Heart left ventricle (tissue), 16 donors: ENCODE measurements at regions not wholly inside any gene's neighbourhood (a gene's known extent, or its start where the extent isn't known, plus 50 kb on each side); places are given as distances from the start of the nearest gene placed in this dataset.

Source experiments
- ATAC-seq, 4 donors: fragments of 200-7000 bp; cut with Tn5 transposase; one replicate each; pipeline ENCODE4 v1.9.1; 2020 to 2022; ENCODE audit warnings: moderate library complexity in 4 of 4, mild to moderate bottlenecking in 3 of 4, moderate number of reproducible peaks in 1 of 4
- DNase-seq, 5 donors: peaks; one replicate each; pipeline ENCODE4 v3.0.0-alpha.2; 2020
- H3K27ac ChIP-seq, 12 donors: fragments of 200-600 bp; sonication (generic) in 4 of 12; one replicate each; pipeline versions ENCODE4 v1.5.0 to v1.8.0; 2016 to 2022; ENCODE audit warnings: mild to moderate bottlenecking in 2 of 12
- H3K27me3 ChIP-seq, 9 donors: fragments of 200-600 bp; sonication (generic) in 2 of 9; one replicate each; pipeline versions ENCODE4 v1.5.1 to v1.8.0; 2016 to 2022; ENCODE audit warnings: mild to moderate bottlenecking in 3 of 9
- H3K36me3 ChIP-seq, 9 donors: fragments of 200-600 bp; sonication (generic) in 2 of 9; one replicate each; pipeline versions ENCODE4 v1.5.0 to v1.8.0; 2018 to 2022; ENCODE audit warnings: mild to moderate bottlenecking in 2 of 9
- H3K4me1 ChIP-seq, 12 donors: fragments of 200-600 bp; sonication (generic) in 4 of 12; one replicate each; pipeline versions ENCODE4 v1.5.0 to v1.8.0; 2016 to 2022; ENCODE audit warnings: mild to moderate bottlenecking in 3 of 12
- H3K4me3 ChIP-seq, 12 donors: fragments of 200-600 bp; sonication (generic) in 4 of 12; one replicate each; pipeline versions ENCODE4 v1.5.0 to v1.8.0; 2017 to 2022; ENCODE audit warnings: mild to moderate bottlenecking in 9 of 12, moderate library complexity in 4 of 12
- H3K9me3 ChIP-seq, 12 donors: fragments of 200-600 bp; sonication (generic) in 4 of 12; one replicate each; pipeline versions ENCODE4 v1.5.0 to v1.8.0; 2016 to 2022; ENCODE audit warnings: mild to moderate bottlenecking in 1 of 12
- CTCF ChIP-seq, 12 donors: fragments of 200-600 bp; sonication (generic) in 4 of 12; IDR thresholded peaks; one replicate each; pipeline versions ENCODE4 v1.5.0 to v1.8.0; 2018 to 2022; ENCODE audit warnings: antibody characterized with exemption in 12 of 12, mild to moderate bottlenecking in 5 of 12
- POLR2A ChIP-seq, 2 donors: fragments of 450-650 bp; IDR thresholded peaks; one replicate each; pipeline ENCODE4 v1.6.1; 2017; ENCODE audit warnings: antibody characterized with exemption in 2 of 2, mild to moderate bottlenecking in 2 of 2, moderate library complexity in 2 of 2
- WGBS, 4 donors: extraction: QIAGEN DNeasy Blood & Tissue Kit in 2 of 4; methylation state at CpG; one replicate each; pipeline versions ENCODE4 v1.1.5 to v1.1.7; 2013 to 2018; 5-methylcytosine and 5-hydroxymethylcytosine counted together
- intact Hi-C, 10 donors: fragments of 100-400 bp; cut with DNase I; formaldehyde crosslinking; loops; one replicate each; pipeline versions ENCODE4 v1.11.1 to v1.14.2; 2022
- donor health status: ischemic (EF 13 %, LVEDD 7.1; RV severe dilation, severe dysfunction).
- donor health status: healthy with polysubstance abuse.
- donor health status: DM: no; HTN: yes; CAD: no.
- donor health status: DM: no; HTN: no; CAD: no.
- donor health status: ischemic (EF 25% LVEDD 6.9; RV normal size, moderate dysfunction).
- donor health status: ischemic (EF 25% LVEDD 5.7; RV mildly dilated, moderate dysfunction).
- donor health status: healthy.
- donor health status: DM: yes; HTN: yes; CAD: no.
- donor health status: ischemic (EF 35%, LVEDD 5.7; RV mildly dilated, moderate dysfunction).
- donor health status: nonischemic (EF 11% LVEDD 7.7; RV severe dilation, severe dysfunction).
- donor health status: DM: yes; HTN: yes; CAD: no.
- donor health status: PGD.
- donor health status: ischemic (EF 29% LVEDD 5.4; RV normal size, mild dysfunction).
- donor health status: nonischemic (EF 23%, LVEDD 6.1; RV moderate dilation, normal function).

- Histone ChIP-seq H3K4me1 (no peaks in the 10 kb centered on the region), H3K9me3 (peaks cover 0 to 8% (median 0%) of the 10 kb centered on the region in 12 donors), H3K27me3 (no peaks in the 10 kb centered on the region), H3K27ac (no peak overlapping the region), H3K4me3 (no peak overlapping the region), H3K36me3 (no peaks in the 10 kb centered on the region)
- ATAC-seq, result no peak
- intact Hi-C loops, result no loop called here
- no peak for DNase-seq
- 91 to 98% (median 93%) methylated on average over 1 of the region's 1 CpG for WGBS, 4 donors
- no peak for TF ChIP-seq CTCF (IDR thresholded peaks at IDR 0.05)
- no peak for TF ChIP-seq POLR2A (IDR thresholded peaks at IDR 0.05)
Measured at GRCh38 chr5:18967637-18968036, 1020.4 kb downstream of the CDH18 start.

GRCh38 chr5:18968966-18969365 lies 1019.0 kb downstream of the CDH18 start:
- TF ChIP-seq CTCF (IDR thresholded peaks at IDR 0.05) (no peak), POLR2A (IDR thresholded peaks at IDR 0.05) (no peak)
- no peaks in the 10 kb centered on the region for H3K4me1 ChIP-seq
- DNase-seq (no peak), ATAC-seq (no peak)
- WGBS, 4 donors, result 80 to 91% (median 84%) methylated on average over 5 to 6 of the region's 6 CpGs
- intact Hi-C loops, result no loop called here
- H3K9me3 ChIP-seq, result peaks cover 0 to 8% (median 0%) of the 10 kb centered on the region in 12 donors
- no peaks in the 10 kb centered on the region for H3K27me3 ChIP-seq
- no peak overlapping the region for H3K27ac ChIP-seq
- no peak overlapping the region for H3K4me3 ChIP-seq
- H3K36me3 ChIP-seq, result no peaks in the 10 kb centered on the region

- intact Hi-C loops, result no loop called here
- no peaks in the 10 kb centered on the region for H3K36me3 ChIP-seq
Measured at GRCh38 chr5:18970000-18970399, 1018.0 kb downstream of the CDH18 start.

GRCh38 chr5:18972177-18972576 lies 1015.8 kb downstream of the CDH18 start:
- no peak for TF ChIP-seq POLR2A (IDR thresholded peaks at IDR 0.05)
- no peak for TF ChIP-seq CTCF (IDR thresholded peaks at IDR 0.05)
- Histone ChIP-seq H3K27ac (no peak overlapping the region), H3K4me1 (no peaks in the 10 kb centered on the region), H3K9me3 (peaks cover 0 to 5% (median 0%) of the 10 kb centered on the region in 12 donors), H3K36me3 (no peaks in the 10 kb centered on the region), H3K4me3 (no peak overlapping the region), H3K27me3 (no peaks in the 10 kb centered on the region)
- no peak for ATAC-seq
- intact Hi-C loops, result no loop called here
- no peak for DNase-seq
- WGBS, 4 donors, result 44 to 58% (median 50%) methylated on average over 3 of the region's 3 CpGs

More at GRCh38 chr5:18970000-18970399, 1018.0 kb downstream of the CDH18 start:
- Histone ChIP-seq H3K27ac (no peak overlapping the region), H3K4me1 (no peaks in the 10 kb centered on the region), H3K27me3 (no peaks in the 10 kb centered on the region), H3K4me3 (no peak overlapping the region), H3K9me3 (peaks cover 0 to 8% (median 0%) of the 10 kb centered on the region in 12 donors)
- ATAC-seq (no peak), DNase-seq (no peak)
- TF ChIP-seq CTCF (IDR thresholded peaks at IDR 0.05), result no peak
- no peak for TF ChIP-seq POLR2A (IDR thresholded peaks at IDR 0.05)
- 74 to 83% (median 81%) methylated on average over 5 of the region's 5 CpGs for WGBS, 4 donors
